ENCODE measurements at regions not wholly inside any gene's neighbourhood (a gene's known extent, or its start where the extent isn't known, plus 50 kb on each side); places are given as distances from the start of the nearest gene placed in this dataset.

GRCh38 chr4:84298023-84298718, 200.9 kb downstream of the NKX6-1 start:
- TF ChIP-seq, protein P1, sequence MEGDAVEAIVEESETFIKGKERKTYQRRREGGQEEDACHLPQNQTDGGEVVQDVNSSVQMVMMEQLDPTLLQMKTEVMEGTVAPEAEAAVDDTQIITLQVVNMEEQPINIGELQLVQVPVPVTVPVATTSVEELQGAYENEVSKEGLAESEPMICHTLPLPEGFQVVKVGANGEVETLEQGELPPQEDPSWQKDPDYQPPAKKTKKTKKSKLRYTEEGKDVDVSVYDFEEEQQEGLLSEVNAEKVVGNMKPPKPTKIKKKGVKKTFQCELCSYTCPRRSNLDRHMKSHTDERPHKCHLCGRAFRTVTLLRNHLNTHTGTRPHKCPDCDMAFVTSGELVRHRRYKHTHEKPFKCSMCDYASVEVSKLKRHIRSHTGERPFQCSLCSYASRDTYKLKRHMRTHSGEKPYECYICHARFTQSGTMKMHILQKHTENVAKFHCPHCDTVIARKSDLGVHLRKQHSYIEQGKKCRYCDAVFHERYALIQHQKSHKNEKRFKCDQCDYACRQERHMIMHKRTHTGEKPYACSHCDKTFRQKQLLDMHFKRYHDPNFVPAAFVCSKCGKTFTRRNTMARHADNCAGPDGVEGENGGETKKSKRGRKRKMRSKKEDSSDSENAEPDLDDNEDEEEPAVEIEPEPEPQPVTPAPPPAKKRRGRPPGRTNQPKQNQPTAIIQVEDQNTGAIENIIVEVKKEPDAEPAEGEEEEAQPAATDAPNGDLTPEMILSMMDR (IDR thresholded peaks at IDR 0.05; ENCODE audit: low read depth, low read length, missing control alignments) = no peak
- no peak for DNase-seq (ENCODE audit: extremely low read depth, low read depth)
- no peak overlapping the region for H3K4me3 ChIP-seq (replicated peaks; ENCODE audit: low read depth, low read length)

DNA sequence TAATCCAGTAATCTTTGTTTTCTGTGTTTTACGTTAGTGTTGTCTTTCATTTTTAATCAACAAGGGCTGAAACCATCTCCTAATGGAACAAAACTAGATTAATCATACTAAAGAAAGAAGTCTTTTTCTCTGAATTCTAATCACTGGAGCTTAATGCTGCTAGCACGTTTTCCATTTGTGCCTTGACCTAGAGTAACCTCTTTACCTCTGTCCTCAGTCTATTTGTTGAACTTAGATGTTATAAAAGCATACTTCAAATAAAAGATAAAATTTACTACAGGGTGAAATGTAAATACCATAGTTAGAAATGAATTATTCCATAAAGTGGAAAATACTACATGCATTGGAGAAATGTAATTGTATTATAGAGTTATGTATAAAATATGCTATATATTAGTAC, 207.1 kb downstream of the NKX6-1 start:
- TF ChIP-seq, protein P1 (IDR thresholded peaks at IDR 0.05; ENCODE audit: low read depth, low read length, missing control alignments) = no peak
- DNase-seq (ENCODE audit: extremely low read depth, low read depth) = no peak
- H3K4me3 ChIP-seq (replicated peaks; ENCODE audit: low read depth, low read length) = no peak overlapping the region

DNA sequence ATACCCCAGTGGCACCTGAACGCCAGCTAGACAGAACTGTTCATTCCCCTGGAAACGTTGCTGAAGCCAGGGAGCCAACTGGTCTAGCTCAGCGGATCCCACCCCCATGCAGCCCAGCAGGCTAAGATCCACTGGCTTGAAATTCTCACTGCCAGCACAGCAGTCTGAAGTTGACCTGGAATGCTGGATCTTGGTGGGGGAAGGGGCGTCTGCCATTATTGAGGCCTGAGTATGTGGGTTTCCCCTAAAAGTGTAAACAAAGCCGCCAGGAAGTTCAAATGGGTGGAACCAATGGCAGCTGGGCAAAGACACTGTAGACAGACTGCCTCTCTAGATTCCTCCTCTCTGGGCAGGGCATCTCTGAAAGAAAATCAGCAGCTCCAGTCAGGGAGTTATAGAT, 213.0 kb downstream of the NKX6-1 start:
- no peak overlapping the region for H3K4me3 ChIP-seq (replicated peaks; ENCODE audit: low read depth, low read length)
- TF ChIP-seq, protein P1 (IDR thresholded peaks at IDR 0.05; ENCODE audit: low read depth, low read length, missing control alignments) = no peak
- DNase-seq (ENCODE audit: extremely low read depth, low read depth) = no peak

GRCh38 chr4:84279678-84280077, 219.4 kb downstream of the NKX6-1 start:
- no peak for DNase-seq (ENCODE audit: extremely low read depth, low read depth)
- H3K4me3 ChIP-seq (replicated peaks; ENCODE audit: low read depth, low read length) = no peak overlapping the region
- TF ChIP-seq, protein P1 (IDR thresholded peaks at IDR 0.05; ENCODE audit: low read depth, low read length, missing control alignments) = no peak

- no peak for DNase-seq (ENCODE audit: extremely low read depth, low read depth)
- no peak overlapping the region for H3K4me3 ChIP-seq (replicated peaks; ENCODE audit: low read depth, low read length)
- TF ChIP-seq, protein P1 (IDR thresholded peaks at IDR 0.05; ENCODE audit: low read depth, low read length, missing control alignments) = no peak
These were observed 221.2 kb downstream of the NKX6-1 start for GRCh38 chr4:84277923-84278322.

DNA sequence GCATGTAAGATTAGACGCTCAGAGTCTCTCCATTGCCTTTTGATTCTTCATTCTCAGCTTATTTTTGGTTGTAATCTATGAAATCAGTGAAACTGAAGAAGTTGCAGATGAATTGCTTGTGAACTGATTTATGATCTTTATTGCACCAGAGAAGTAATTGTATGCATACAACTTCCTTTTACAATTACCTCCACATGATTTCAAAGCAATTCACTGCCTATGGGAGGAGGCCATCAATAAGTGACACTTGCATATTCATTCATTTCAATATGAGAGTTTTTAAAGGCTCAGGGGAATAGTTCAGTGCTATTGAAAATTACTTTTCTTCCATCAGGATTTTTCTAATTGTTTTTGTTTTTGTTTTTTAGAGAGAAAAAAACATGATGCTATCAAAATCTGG, 222.3 kb downstream of the NKX6-1 start:
- TF ChIP-seq, protein P1 (IDR thresholded peaks at IDR 0.05; ENCODE audit: low read depth, low read length, missing control alignments) = no peak
- no peak for DNase-seq (ENCODE audit: extremely low read depth, low read depth)
- no peak overlapping the region for H3K4me3 ChIP-seq (replicated peaks; ENCODE audit: low read depth, low read length)

Data from HFF-Myc (cell line).